ENCODE measurements at regions not wholly inside any gene's neighbourhood (a gene's known extent, or its start where the extent isn't known, plus 50 kb on each side); places are given as distances from the start of the nearest gene placed in this dataset.
"Not testable (repeated sequence)": the region's sequence is repeated elsewhere in the genome, so short reads cannot be mapped to it uniquely, and the experiment has no call there.

- H3K4me1 ChIP-seq, result no peaks in the 10 kb centered on the region
- H3K27me3 ChIP-seq, result no peaks in the 10 kb centered on the region
- DNase-seq (no peak), ATAC-seq (no peak)
- peaks cover 0 to 34% (median 0%) of the 10 kb centered on the region in 3 donors for H3K9me3 ChIP-seq
- 62 to 79% methylated on average over 21 of the region's 21 CpGs for WGBS, 2 donors
- no peaks in the 10 kb centered on the region for H3K36me3 ChIP-seq (replicated peaks in 1 of 2; ENCODE audit: insufficient read depth in 1 of 2, low read depth in 2 of 2)
- no peak for TF ChIP-seq CTCF (IDR thresholded peaks at IDR 0.05)
- no peak for TF ChIP-seq POLR2A (IDR thresholded peaks at IDR 0.05)
- no peak overlapping the region for H3K4me3 ChIP-seq
- no peak overlapping the region for H3K27ac ChIP-seq
- intact Hi-C loops (cut with DNase I), result no loop called here
Observed at GRCh38 chr12:34305176-34305575, 282.9 kb downstream of the ALG10 start.

GRCh38 chr12:34306133-34306830 is 284.0 kb downstream of the ALG10 start:
- WGBS, 2 donors, result 70 to 72% methylated on average over 21 of the region's 21 CpGs
- Histone ChIP-seq H3K36me3 (replicated peaks in 1 of 2; ENCODE audit: insufficient read depth in 1 of 2, low read depth in 2 of 2) (no peaks in the 10 kb centered on the region), H3K9me3 (peaks cover 0 to 27% (median 0%) of the 10 kb centered on the region in 3 donors), H3K27ac (no peak overlapping the region), H3K27me3 (no peaks in the 10 kb centered on the region), H3K4me1 (no peaks in the 10 kb centered on the region), H3K4me3 (no peak overlapping the region)
- TF ChIP-seq POLR2A (IDR thresholded peaks at IDR 0.05) (no peak), CTCF (IDR thresholded peaks at IDR 0.05) (no peak)
- ATAC-seq (no peak), DNase-seq (no peak)
- intact Hi-C loops (cut with DNase I), result no loop called here

- ATAC-seq; H3K27me3 ChIP-seq; H3K36me3 ChIP-seq (replicated peaks in 1 of 2; ENCODE audit: insufficient read depth in 1 of 2, low read depth in 2 of 2); H3K4me3 ChIP-seq; DNase-seq; intact Hi-C loops (cut with DNase I); H3K27ac ChIP-seq; H3K4me1 ChIP-seq: not testable (repeated sequence)
- 58 to 78% methylated on average over 17 to 32 of the region's 32 CpGs for WGBS, 2 donors
- peaks cover 0 to 25% (median 0%) of the 10 kb centered on the region in 3 donors for H3K9me3 ChIP-seq
Observed at GRCh38 chr12:34309806-34310804, 287.8 kb downstream of the ALG10 start.

- H3K36me3 ChIP-seq (replicated peaks in 1 of 2; ENCODE audit: insufficient read depth in 1 of 2, low read depth in 2 of 2), result no peaks in the 10 kb centered on the region
- H3K9me3 ChIP-seq, result peaks cover 0 to 23% (median 0%) of the 10 kb centered on the region in 3 donors
- TF ChIP-seq POLR2A (IDR thresholded peaks at IDR 0.05), result no peak
- H3K27ac ChIP-seq, result no peak overlapping the region
- H3K4me1 ChIP-seq, result no peaks in the 10 kb centered on the region
- WGBS, 2 donors, result 48 to 75% methylated on average over 9 of the region's 9 CpGs
- ATAC-seq, result no peak
- intact Hi-C loops (cut with DNase I), result no loop called here
- H3K27me3 ChIP-seq, result no peaks in the 10 kb centered on the region
- no peak for DNase-seq
- H3K4me3 ChIP-seq, result no peak overlapping the region
Observed at GRCh38 chr12:34311337-34311736, 289.0 kb downstream of the ALG10 start.

DNA sequence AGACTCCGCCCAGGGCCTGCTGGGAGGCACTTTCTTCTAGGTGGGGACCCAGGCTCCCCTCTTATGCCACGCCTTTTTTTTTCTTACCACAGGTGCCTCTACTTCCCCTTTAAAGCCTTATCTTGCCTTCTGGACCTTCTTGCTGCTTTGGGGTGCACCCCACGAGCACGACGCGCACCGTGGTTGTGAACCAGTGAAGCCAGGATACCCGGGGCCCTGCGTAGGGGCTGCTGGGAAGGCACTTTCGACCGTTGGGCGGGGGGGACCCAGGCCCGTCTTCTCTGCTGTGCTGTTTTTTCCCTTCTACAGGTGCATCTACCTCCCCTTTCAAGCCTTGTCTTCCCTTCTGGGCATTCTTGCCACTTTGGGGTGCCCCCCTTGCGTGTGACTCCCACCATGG is 305.4 kb downstream of the ALG10 start:
- WGBS, 2 donors, result 62 to 72% methylated on average over 11 to 14 of the region's 14 CpGs

More for the DNA sequence above, 305.4 kb downstream of the ALG10 start:
- Histone ChIP-seq H3K9me3 (peaks cover 0 to 14% (median 0%) of the 10 kb centered on the region in 3 donors), H3K27me3 (no peaks in the 10 kb centered on the region), H3K4me1 (no peaks in the 10 kb centered on the region), H3K27ac (no peak overlapping the region), H3K4me3 (no peak overlapping the region), H3K36me3 (replicated peaks in 1 of 2; ENCODE audit: insufficient read depth in 1 of 2, low read depth in 2 of 2) (no peaks in the 10 kb centered on the region)
- DNase-seq (no peak), ATAC-seq (no peak)
- TF ChIP-seq CTCF (IDR thresholded peaks at IDR 0.05) (no peak), POLR2A (IDR thresholded peaks at IDR 0.05) (no peak)
- intact Hi-C loops (cut with DNase I), result no loop called here

Measured in body of pancreas (tissue), 4 donors.